ENCODE measurements at regions not wholly inside any gene's neighbourhood (a gene's known extent, or its start where the extent isn't known, plus 50 kb on each side); places are given as distances from the start of the nearest gene placed in this dataset.

GRCh38 chr9:107951511-107951910, 461.9 kb upstream of the KLF4 start:
- H3K27ac ChIP-seq, result no peak overlapping the region
- ChIA-PET CTCF (interaction anchor here (0.6 to 0.8 kb wide), 2 partner anchors 19 to 458 kb away, joined by 3 to 5 read pairs; no protein-coding TSS in a partner anchor), POLR2A (ENCODE audit: low non-redundant PET) (no interaction called here)
- TF ChIP-seq CTCF (conservative IDR thresholded peaks at IDR 0.05; ENCODE audit: low read depth), result no peak
- no peak for DNase-seq (ENCODE audit: low spot score)

DNA sequence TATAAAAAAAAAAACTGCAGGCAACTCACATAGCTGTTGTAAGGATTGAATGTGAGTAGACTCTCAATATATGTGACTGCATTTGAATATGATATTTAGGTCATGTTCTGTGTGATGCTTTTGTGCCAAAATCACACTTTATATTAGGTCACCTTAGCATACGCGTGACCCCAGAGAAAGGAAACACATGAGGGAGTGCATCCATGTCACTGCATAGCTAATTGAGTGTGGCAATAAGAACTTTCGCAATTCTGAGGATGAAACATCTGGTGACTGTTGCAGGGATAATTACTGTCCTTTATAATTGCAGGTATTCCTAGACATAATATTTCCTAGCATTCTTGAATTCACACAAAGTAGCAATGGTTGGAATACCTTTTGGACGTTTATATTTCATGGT, 459.5 kb upstream of the KLF4 start:
- ChIA-PET POLR2A (ENCODE audit: low non-redundant PET) (no interaction called here), CTCF (no interaction called here)
- no peak overlapping the region for H3K27ac ChIP-seq
- no peak for DNase-seq (ENCODE audit: low spot score)
- no peak for TF ChIP-seq CTCF (conservative IDR thresholded peaks at IDR 0.05; ENCODE audit: low read depth)

DNA sequence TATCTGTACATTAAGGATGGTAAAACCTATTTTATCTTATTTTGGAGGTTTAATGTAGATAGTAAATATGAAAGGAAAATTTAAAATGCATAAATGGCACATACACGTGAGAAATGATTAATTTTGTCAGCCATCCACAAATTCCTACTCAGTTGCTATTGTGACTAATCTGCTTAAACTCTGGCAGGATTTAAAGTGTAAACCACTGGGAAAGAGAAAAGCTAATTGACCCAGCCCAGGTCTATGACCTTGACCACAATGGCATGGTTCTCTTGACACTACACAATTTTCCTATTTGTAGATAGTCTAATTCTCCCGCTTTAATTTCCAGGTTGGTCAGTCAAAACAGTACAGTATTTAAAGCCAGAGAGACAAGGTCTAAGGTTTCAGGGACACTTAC, 459.0 kb upstream of the KLF4 start:
- CTCF ChIA-PET, result no interaction called here
- no peak for TF ChIP-seq CTCF (conservative IDR thresholded peaks at IDR 0.05; ENCODE audit: low read depth)
- POLR2A ChIA-PET (ENCODE audit: low non-redundant PET), result no interaction called here
- DNase-seq (ENCODE audit: low spot score), result no peak
- H3K27ac ChIP-seq, result no peak overlapping the region

DNA sequence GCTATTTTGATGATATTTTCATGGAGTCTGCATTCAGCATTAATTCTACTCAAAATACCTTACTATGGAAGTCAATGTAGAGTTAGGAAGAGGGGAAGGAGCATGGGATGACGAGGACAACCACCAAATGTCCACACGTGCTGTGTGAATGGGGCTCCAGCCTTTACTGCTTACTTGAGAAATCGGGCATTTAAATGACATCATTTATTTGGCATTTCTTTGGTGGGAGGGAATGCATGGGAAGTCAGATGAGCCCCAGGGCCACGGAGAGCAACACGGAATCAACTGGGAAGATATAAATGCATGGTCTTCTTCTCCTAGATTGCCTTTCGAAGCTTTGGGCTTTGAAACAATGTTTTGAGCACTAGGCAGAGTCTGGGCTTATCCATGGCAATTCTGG, 458.5 kb upstream of the KLF4 start:
- no peak for DNase-seq (ENCODE audit: low spot score)
- TF ChIP-seq CTCF (conservative IDR thresholded peaks at IDR 0.05; ENCODE audit: low read depth), result no peak
- POLR2A ChIA-PET (ENCODE audit: low non-redundant PET), result no interaction called here
- CTCF ChIA-PET, result no interaction called here
- H3K27ac ChIP-seq, result no peak overlapping the region

DNA sequence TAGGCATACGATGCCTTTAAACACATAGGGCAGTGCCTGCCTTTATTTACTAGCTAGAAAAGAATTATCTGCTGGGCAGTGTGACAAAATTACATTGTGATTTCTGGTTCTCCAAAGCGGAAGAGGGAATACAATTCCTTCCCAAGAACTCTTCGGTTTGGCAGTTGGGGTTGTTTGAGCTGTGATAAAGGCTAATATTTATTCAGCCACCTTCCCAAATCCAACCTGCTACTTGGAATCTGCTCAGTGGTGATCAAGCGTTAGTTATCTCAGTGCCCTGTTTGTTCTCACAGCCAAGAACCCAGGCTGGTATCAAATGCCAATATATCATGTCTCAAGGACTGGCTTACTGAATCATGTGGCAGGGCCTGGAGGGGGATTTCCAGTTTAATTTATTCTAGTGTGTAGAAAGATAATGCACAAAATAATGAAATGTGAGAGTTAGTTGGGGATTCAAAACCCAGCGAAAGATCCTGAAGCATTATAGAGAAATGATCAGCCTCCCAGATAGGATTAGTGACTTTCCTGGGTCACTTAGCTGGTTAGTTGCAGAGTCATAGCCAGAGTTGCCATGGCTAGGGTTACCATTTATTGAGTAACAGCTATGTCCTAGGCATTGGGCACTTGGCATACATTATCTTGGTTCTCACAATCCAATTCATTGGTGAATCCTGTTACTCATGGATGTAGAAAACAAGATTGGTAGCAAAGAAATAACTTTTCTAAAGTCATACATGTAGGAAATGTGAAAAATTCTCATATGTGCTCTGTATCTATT, 457.0 kb upstream of the KLF4 start:
- ChIA-PET CTCF (interaction anchor here (0.5 to 0.6 kb wide), 2 partner anchors 128 to 461 kb away, joined by 3 to 5 read pairs; no protein-coding TSS in a partner anchor), POLR2A (ENCODE audit: low non-redundant PET) (no interaction called here)
- no peak for TF ChIP-seq CTCF (conservative IDR thresholded peaks at IDR 0.05; ENCODE audit: low read depth)
- no peak for DNase-seq (ENCODE audit: low spot score)
- no peak overlapping the region for H3K27ac ChIP-seq

DNA sequence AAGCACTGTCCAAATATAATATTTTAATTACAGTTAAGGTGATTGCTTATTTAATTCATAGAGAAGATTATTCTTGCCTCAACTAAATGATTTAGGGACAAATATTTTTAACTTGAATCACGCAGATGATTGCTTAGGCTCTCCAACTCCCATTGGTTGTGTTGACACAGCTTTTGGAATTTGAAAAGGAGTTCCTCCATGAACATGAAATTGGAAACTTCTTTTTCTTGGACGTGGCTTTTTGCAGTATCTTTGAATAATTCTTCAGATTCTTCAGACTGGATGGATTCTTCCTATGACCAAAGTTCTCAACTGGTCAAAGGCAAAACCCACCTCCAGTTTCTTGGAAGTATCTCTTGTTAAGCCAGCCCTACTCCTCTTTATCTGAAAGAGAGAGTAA, 456.4 kb upstream of the KLF4 start:
- H3K27ac ChIP-seq, result no peak overlapping the region
- no peak for DNase-seq (ENCODE audit: low spot score)
- no peak for TF ChIP-seq CTCF (conservative IDR thresholded peaks at IDR 0.05; ENCODE audit: low read depth)
- POLR2A ChIA-PET (ENCODE audit: low non-redundant PET), result no interaction called here
- CTCF ChIA-PET, result interaction anchor here (0.5 to 0.6 kb wide), 2 partner anchors 128 to 461 kb away, joined by 3 to 5 read pairs; no protein-coding TSS in a partner anchor
